ENCODE measurements at regions not wholly inside any gene's neighbourhood (a gene's known extent, or its start where the extent isn't known, plus 50 kb on each side); places are given as distances from the start of the nearest gene placed in this dataset.

GRCh38 chr18:60643009-60643408 is 270.4 kb upstream of the MC4R start:
- no peak for DNase-seq (ENCODE audit: low read depth, low spot score)
- no peak for TF ChIP-seq CTCF (IDR thresholded peaks at IDR 0.05; ENCODE audit: low read depth, low read length)
- CTCF ChIA-PET: no interaction called here

GRCh38 chr18:60646725-60647124 is 274.1 kb upstream of the MC4R start:
- H3K27ac ChIP-seq (ENCODE audit: low read depth, low read length): no peak overlapping the region
- ChIA-PET POLR2A (no interaction called here), CTCF (no interaction called here)
- no peak overlapping the region for H3K4me3 ChIP-seq (ENCODE audit: low read depth, low read length)
- H3K9me3 ChIP-seq (ENCODE audit: control insufficient read depth, insufficient read depth, low read length): no peaks in the 10 kb centered on the region
- no peaks in the 10 kb centered on the region for H3K27me3 ChIP-seq (ENCODE audit: control insufficient read depth, insufficient read depth, low read length)
- TF ChIP-seq CTCF (IDR thresholded peaks at IDR 0.05; ENCODE audit: low read depth, low read length): no peak
- no peak for DNase-seq (ENCODE audit: low read depth, low spot score)

More at GRCh38 chr18:60643009-60643408, 270.4 kb upstream of the MC4R start:
- Histone ChIP-seq H3K4me3 (ENCODE audit: low read depth, low read length) (no peak overlapping the region), H3K27ac (ENCODE audit: low read depth, low read length) (no peak overlapping the region), H3K9me3 (ENCODE audit: control insufficient read depth, insufficient read depth, low read length) (no peaks in the 10 kb centered on the region), H3K27me3 (ENCODE audit: control insufficient read depth, insufficient read depth, low read length) (no peaks in the 10 kb centered on the region)
- POLR2A ChIA-PET: no interaction called here

- Histone ChIP-seq H3K27me3 (ENCODE audit: control insufficient read depth, insufficient read depth, low read length) (no peaks in the 10 kb centered on the region), H3K27ac (ENCODE audit: low read depth, low read length) (no peak overlapping the region), H3K9me3 (ENCODE audit: control insufficient read depth, insufficient read depth, low read length) (no peaks in the 10 kb centered on the region), H3K4me3 (ENCODE audit: low read depth, low read length) (no peak overlapping the region)
- TF ChIP-seq CTCF (IDR thresholded peaks at IDR 0.05; ENCODE audit: low read depth, low read length): no peak
- ChIA-PET POLR2A (no interaction called here), CTCF (no interaction called here)
- DNase-seq (ENCODE audit: low read depth, low spot score): no peak
Measured at GRCh38 chr18:60649107-60649506, 276.5 kb upstream of the MC4R start.

- Histone ChIP-seq H3K9me3 (ENCODE audit: control insufficient read depth, insufficient read depth, low read length) (no peaks in the 10 kb centered on the region), H3K27ac (ENCODE audit: low read depth, low read length) (no peak overlapping the region), H3K4me3 (ENCODE audit: low read depth, low read length) (no peak overlapping the region), H3K27me3 (ENCODE audit: control insufficient read depth, insufficient read depth, low read length) (no peaks in the 10 kb centered on the region)
- ChIA-PET CTCF (no interaction called here), POLR2A (no interaction called here)
- DNase-seq (ENCODE audit: low read depth, low spot score): no peak
- TF ChIP-seq CTCF (IDR thresholded peaks at IDR 0.05; ENCODE audit: low read depth, low read length): no peak
Measured at GRCh38 chr18:60649842-60650536, 277.4 kb upstream of the MC4R start.

GRCh38 chr18:60654298-60654697 is 281.7 kb upstream of the MC4R start:
- H3K27ac ChIP-seq (ENCODE audit: low read depth, low read length): no peak overlapping the region
- POLR2A ChIA-PET: no interaction called here
- no peak overlapping the region for H3K4me3 ChIP-seq (ENCODE audit: low read depth, low read length)
- no peak for TF ChIP-seq CTCF (IDR thresholded peaks at IDR 0.05; ENCODE audit: low read depth, low read length)
- CTCF ChIA-PET: no interaction called here
- no peak for DNase-seq (ENCODE audit: low read depth, low spot score)
- no peaks in the 10 kb centered on the region for H3K27me3 ChIP-seq (ENCODE audit: control insufficient read depth, insufficient read depth, low read length)
- H3K9me3 ChIP-seq (ENCODE audit: control insufficient read depth, insufficient read depth, low read length): no peaks in the 10 kb centered on the region

Data from AG04450 (cell line).